Upper lobe of right lung (tissue), 1 donor: ENCODE measurements at regions not wholly inside any gene's neighbourhood (a gene's known extent, or its start where the extent isn't known, plus 50 kb on each side); places are given as distances from the start of the nearest gene placed in this dataset.

Experiments used
- ATAC-seq: fragments of 200-7000 bp; cut with Tn5 transposase; one replicate; pipeline ENCODE4 v1.9.1; 2020; ENCODE audit warnings: mild to moderate bottlenecking, moderate library complexity
- DNase-seq: peaks from one replicate; pipeline ENCODE4 v3.0.0-alpha.2; 2020
- H3K27ac ChIP-seq: fragments of 200-600 bp; one replicate; pipeline ENCODE4 v1.8.0; 2022
- H3K27me3 ChIP-seq: fragments of 200-600 bp; one replicate; pipeline ENCODE4 v1.8.0; 2022; ENCODE audit warnings: mild to moderate bottlenecking
- H3K36me3 ChIP-seq: fragments of 200-600 bp; one replicate; pipeline ENCODE4 v1.8.0; 2022
- H3K4me1 ChIP-seq: fragments of 200-600 bp; one replicate; pipeline ENCODE4 v1.8.0; 2022
- H3K4me3 ChIP-seq: fragments of 200-600 bp; one replicate; pipeline ENCODE4 v1.8.0; 2022; ENCODE audit warnings: mild to moderate bottlenecking
- H3K9me3 ChIP-seq: fragments of 200-600 bp; one replicate; pipeline ENCODE4 v1.8.0; 2022
- CTCF ChIP-seq: fragments of 200-600 bp; IDR thresholded peaks from one replicate; pipeline ENCODE4 v1.8.0; 2022; ENCODE audit warnings: antibody characterized with exemption
- intact Hi-C: fragments of 100-400 bp; cut with DNase I; formaldehyde crosslinking; loops from one replicate; pipeline ENCODE4 v1.11.0; 2022
- donor health status: DM: no; HTN: yes; CAD: no; lungs with severe emphysema.

- Histone ChIP-seq H3K27me3 (peaks cover 32% of the 10 kb centered on the region), H3K9me3 (no peaks in the 10 kb centered on the region), H3K4me1 (no peaks in the 10 kb centered on the region), H3K4me3 (no peak overlapping the region), H3K36me3 (no peaks in the 10 kb centered on the region), H3K27ac (no peak overlapping the region)
- DNase-seq, result no peak
- intact Hi-C loops, result no loop called here
- no peak for ATAC-seq
- no peak for TF ChIP-seq CTCF
Observed at GRCh38 chr17:79365351-79365750, 245.5 kb downstream of the RBFOX3 start.

- no peak for TF ChIP-seq CTCF
- Histone ChIP-seq H3K4me1 (no peaks in the 10 kb centered on the region), H3K9me3 (no peaks in the 10 kb centered on the region), H3K36me3 (no peaks in the 10 kb centered on the region), H3K27ac (no peak overlapping the region), H3K27me3 (peaks cover 35% of the 10 kb centered on the region), H3K4me3 (no peak overlapping the region)
- intact Hi-C loops, result no loop called here
- no peak for ATAC-seq
- no peak for DNase-seq
Observed at GRCh38 chr17:79364315-79365094, 246.3 kb downstream of the RBFOX3 start.

GRCh38 chr17:79363552-79364275 is 247.1 kb downstream of the RBFOX3 start:
- Histone ChIP-seq H3K36me3 (no peaks in the 10 kb centered on the region), H3K27ac (no peak overlapping the region), H3K4me1 (no peaks in the 10 kb centered on the region), H3K9me3 (no peaks in the 10 kb centered on the region), H3K27me3 (peaks cover 30% of the 10 kb centered on the region), H3K4me3 (no peak overlapping the region)
- DNase-seq, result no peak
- no peak for ATAC-seq
- intact Hi-C loops, result no loop called here
- TF ChIP-seq CTCF, result no peak

GRCh38 chr17:79362772-79363305 is 248.0 kb downstream of the RBFOX3 start:
- H3K27me3 ChIP-seq, result peaks cover 23% of the 10 kb centered on the region
- intact Hi-C loops, result no loop called here
- H3K9me3 ChIP-seq, result no peaks in the 10 kb centered on the region
- no peak overlapping the region for H3K4me3 ChIP-seq
- no peaks in the 10 kb centered on the region for H3K36me3 ChIP-seq
- DNase-seq (no peak), ATAC-seq (no peak)
- H3K27ac ChIP-seq, result no peak overlapping the region
- TF ChIP-seq CTCF, result no peak
- H3K4me1 ChIP-seq, result no peaks in the 10 kb centered on the region

- no peaks in the 10 kb centered on the region for H3K9me3 ChIP-seq
- DNase-seq (no peak), ATAC-seq (no peak)
- H3K27me3 ChIP-seq, result peaks cover 18% of the 10 kb centered on the region
- H3K4me1 ChIP-seq, result no peaks in the 10 kb centered on the region
- TF ChIP-seq CTCF, result no peak
- H3K27ac ChIP-seq, result no peak overlapping the region
- intact Hi-C loops, result no loop called here
- no peaks in the 10 kb centered on the region for H3K36me3 ChIP-seq
- H3K4me3 ChIP-seq, result no peak overlapping the region
Observed at GRCh38 chr17:79361873-79362771, 248.7 kb downstream of the RBFOX3 start.
